NB4 (cell line): ENCODE measurements at regions not wholly inside any gene's neighbourhood (a gene's known extent, or its start where the extent isn't known, plus 50 kb on each side); places are given as distances from the start of the nearest gene placed in this dataset.

Experiments used
- DNase-seq: peaks from one replicate; pipeline ENCODE4 v3.0.0; 2010; ENCODE audit warnings: low read depth
- H3K4me3 ChIP-seq: one replicate; pipeline ENCODE4 v1.5.1; 2011; ENCODE audit warnings: mild to moderate bottlenecking, low read depth, low read length, moderate library complexity
- CTCF ChIP-seq: IDR thresholded peaks from one replicate; pipeline ENCODE4 v1.5.1; 2012; ENCODE audit warnings: low read depth, low read length
- MAX ChIP-seq: IDR thresholded peaks from 2 replicates; pipeline ENCODE4 v1.6.1; 2011; ENCODE audit warnings: low read depth, low read length
- MYC ChIP-seq: IDR thresholded peaks from 2 replicates; pipeline ENCODE4 v1.6.1; 2011; ENCODE audit warnings: low read depth, low read length
- POLR2A ChIP-seq: IDR thresholded peaks from 2 replicates; pipeline ENCODE4 v1.6.1; 2011; ENCODE audit warnings: mild to moderate bottlenecking; ENCODE audit not compliant: insufficient read length; ENCODE audit errors: extremely low read depth

- no peak for DNase-seq
- no peak overlapping the region for H3K4me3 ChIP-seq
- TF ChIP-seq MAX: no peak
- TF ChIP-seq POLR2A: no peak
- no peak for TF ChIP-seq MYC
- TF ChIP-seq CTCF: no peak
These were observed 631.9 kb downstream of the PLPP3 start for GRCh38 chr1:55947446-55947845.

GRCh38 chr1:55943721-55944435, 635.5 kb downstream of the PLPP3 start:
- TF ChIP-seq MYC (no peak), POLR2A (no peak), MAX (no peak), CTCF (no peak)
- DNase-seq: no peak
- H3K4me3 ChIP-seq: no peak overlapping the region

GRCh38 chr1:55943012-55943411, 636.4 kb downstream of the PLPP3 start:
- DNase-seq: no peak
- no peak for TF ChIP-seq MYC
- TF ChIP-seq POLR2A: no peak
- no peak for TF ChIP-seq CTCF
- no peak for TF ChIP-seq MAX
- H3K4me3 ChIP-seq: no peak overlapping the region

GRCh38 chr1:55939866-55940265, 639.5 kb downstream of the PLPP3 start:
- no peak overlapping the region for H3K4me3 ChIP-seq
- TF ChIP-seq CTCF (no peak), MYC (no peak), MAX (no peak), POLR2A (no peak)
- DNase-seq: no peak

GRCh38 chr1:55938861-55939260, 640.5 kb downstream of the PLPP3 start:
- H3K4me3 ChIP-seq: no peak overlapping the region
- no peak for DNase-seq
- TF ChIP-seq CTCF (no peak), MAX (no peak), MYC (no peak), POLR2A (no peak)
